Keratinocyte (primary cell): ENCODE measurements at regions not wholly inside any gene's neighbourhood (a gene's known extent, or its start where the extent isn't known, plus 50 kb on each side); places are given as distances from the start of the nearest gene placed in this dataset.

Source experiments
- DNase-seq: peaks from one replicate; pipeline ENCODE4 v3.0.0-alpha.2; 2011; ENCODE audit warnings: low read depth, missing footprints, low spot score
- FAIRE-seq: peaks from 2 replicates; lab custom pipeline; 2011; peaks lifted over from hg19 to GRCh38; lab: Jason Lieb, UNC
- H2AFZ ChIP-seq: 2 replicates; pipeline ENCODE4 v1.6.0; 2012; ENCODE audit warnings: low read length, control low read depth, inconsistent platforms; ENCODE audit not compliant: control insufficient read depth
- H3K27ac ChIP-seq: 2 replicates; pipeline ENCODE4 v1.5.1; 2011; ENCODE audit warnings: low read length; ENCODE audit not compliant: control insufficient read depth, insufficient read depth
- H3K27me3 ChIP-seq: 3 replicates; pipeline ENCODE4 v1.6.0; 2011; ENCODE audit warnings: low read length; ENCODE audit not compliant: control insufficient read depth, insufficient read depth; ENCODE audit errors: extremely low read depth
- H3K36me3 ChIP-seq, 2 experiments: 2 replicates in 1 of 2; 3 replicates in 1 of 2; pipeline ENCODE4 v1.5.1; 2011; ENCODE audit warnings: low read length in 2 of 2, mild to moderate bottlenecking in 1 of 2; ENCODE audit not compliant: control insufficient read depth in 2 of 2, insufficient read depth in 2 of 2; ENCODE audit errors: extremely low read depth in 1 of 2
- H3K4me1 ChIP-seq: 3 replicates; pipeline ENCODE4 v1.5.1; 2011; ENCODE audit warnings: low read length; ENCODE audit not compliant: control insufficient read depth, insufficient read depth; ENCODE audit errors: extremely low read depth
- H3K4me2 ChIP-seq: 3 replicates; pipeline ENCODE4 v1.6.0; 2011; ENCODE audit warnings: low read depth, low read length; ENCODE audit not compliant: control insufficient read depth, insufficient read depth; ENCODE audit errors: extremely low read depth
- H3K4me3 ChIP-seq, 3 experiments: fragments of 200-600 bp in 1 of 3; sonication (generic) in 1 of 3; 2 replicates in 2 of 3; 3 replicates in 1 of 3; pipeline ENCODE4 v1.5.1; 2011 to 2016; ENCODE audit warnings: low read length in 3 of 3, mild to moderate bottlenecking in 3 of 3, control low read depth in 2 of 3, inconsistent platforms in 1 of 3, low read depth in 1 of 3, mixed read lengths in 1 of 3, mixed run types in 1 of 3, moderate library complexity in 1 of 3; ENCODE audit not compliant: control insufficient read depth in 2 of 3, insufficient read depth in 2 of 3; ENCODE audit errors: extremely low read depth in 1 of 3
- H3K79me2 ChIP-seq: 2 replicates; pipeline ENCODE4 v1.6.0; 2012; ENCODE audit warnings: low read length; ENCODE audit not compliant: control insufficient read depth, insufficient read depth
- H3K9ac ChIP-seq: 3 replicates; pipeline ENCODE4 v1.6.0; 2011; ENCODE audit warnings: low read length; ENCODE audit not compliant: control insufficient read depth, insufficient read depth; ENCODE audit errors: extremely low read depth
- H3K9me1 ChIP-seq: 3 replicates; pipeline ENCODE4 v1.6.0; 2011; ENCODE audit warnings: low read length; ENCODE audit not compliant: control insufficient read depth, insufficient read depth; ENCODE audit errors: extremely low read depth
- H3K9me3 ChIP-seq: 2 replicates; pipeline ENCODE4 v1.5.1; 2012; ENCODE audit warnings: low read depth, low read length; ENCODE audit not compliant: control insufficient read depth
- H4K20me1 ChIP-seq: 3 replicates; pipeline ENCODE4 v1.6.0; 2011; ENCODE audit warnings: low read length; ENCODE audit not compliant: control insufficient read depth, insufficient read depth; ENCODE audit errors: extremely low read depth
- CTCF ChIP-seq, 3 experiments: IDR thresholded peaks in 1 of 3; conservative IDR thresholded peaks in 1 of 3; optimal IDR thresholded peaks in 1 of 3; 2 replicates in 2 of 3; 3 replicates in 1 of 3; pipeline versions ENCODE3 to v1.5.1; 2011; ENCODE audit warnings: low read length in 3 of 3, mild to moderate bottlenecking in 3 of 3, moderate library complexity in 2 of 3, control low read depth in 1 of 3, inconsistent platforms in 1 of 3; ENCODE audit not compliant: insufficient read depth in 2 of 3; ENCODE audit errors: extremely low read depth in 1 of 3
- EZH2 ChIP-seq: IDR thresholded peaks from one replicate; pipeline ENCODE4 v1.6.1; 2012; ENCODE audit warnings: inconsistent platforms, mild to moderate bottlenecking, low read length, moderate library complexity
- dilution Hi-C: fragments of 300-500 bp; cut with MboI; formaldehyde crosslinking; loops from one replicate; pipeline ENCODE4 v1.7.0; 2020; ENCODE audit warnings: low sequenced_read_pairs; ENCODE audit not compliant: extremely low pct_ligation_motif_present

DNA sequence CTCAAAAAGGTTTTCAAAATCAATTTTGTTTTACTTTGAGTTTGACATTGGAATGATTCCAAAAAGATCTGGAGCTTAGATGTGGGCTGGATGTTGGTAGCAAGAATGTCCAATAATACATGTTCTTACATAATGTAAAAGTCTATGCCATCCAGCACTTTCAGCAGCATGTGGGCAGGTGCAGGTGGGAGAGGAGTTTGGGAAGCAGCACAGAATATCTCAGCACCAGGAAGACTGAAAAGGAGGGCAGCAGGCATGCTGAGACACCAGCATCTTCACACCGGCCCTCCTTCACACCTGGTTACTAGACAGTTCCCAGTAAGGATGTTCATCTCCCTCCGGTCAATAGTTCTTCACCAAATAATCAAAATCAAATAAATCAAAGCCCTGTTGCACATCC lies 166.6 kb downstream of the ZBTB18 start:
- Histone ChIP-seq H3K36me3 (no peaks in the 10 kb centered on the region), H3K27me3 (no peaks in the 10 kb centered on the region), H3K9ac (no peak overlapping the region), H3K4me3 (no peak overlapping the region), H3K4me1 (no peaks in the 10 kb centered on the region), H3K4me2 (no peak overlapping the region), H2AFZ (no peak overlapping the region), H4K20me1 (no peaks in the 10 kb centered on the region), H3K27ac (no peak overlapping the region), H3K9me3 (no peaks in the 10 kb centered on the region), H3K9me1 (no peaks in the 10 kb centered on the region), H3K79me2 (no peaks in the 10 kb centered on the region)
- TF ChIP-seq EZH2: no peak
- TF ChIP-seq CTCF (optimal IDR thresholded peaks at IDR 0.05 in 1 of 3, IDR thresholded peaks at IDR 0.05 in 1 of 3, conservative IDR thresholded peaks at IDR 0.05 in 1 of 3; ENCODE audit: extremely low read depth in 1 of 3, insufficient read depth in 2 of 3, low read length in 3 of 3): no peak
- dilution Hi-C loops: no loop called here
- DNase-seq (no peak), FAIRE-seq (no peak)

DNA sequence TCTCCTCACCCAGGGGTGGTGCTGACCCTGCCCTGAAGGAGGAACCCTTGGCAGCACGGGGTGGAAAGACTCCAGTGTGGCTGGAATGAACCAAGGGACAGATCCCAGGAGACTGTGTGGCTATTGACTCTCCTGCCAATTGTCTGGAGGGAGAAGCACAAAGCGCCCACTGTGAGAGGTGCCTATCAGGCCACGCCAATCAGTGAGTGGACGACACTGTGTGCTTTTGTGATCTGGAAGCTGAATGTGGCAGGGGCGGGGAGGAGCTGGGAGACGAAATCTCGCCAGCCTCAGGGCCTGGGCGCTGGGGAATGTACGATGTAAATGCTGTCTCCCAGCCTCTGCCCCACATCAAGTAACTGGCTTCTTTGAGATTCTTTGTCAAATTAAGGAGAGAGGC lies 167.1 kb downstream of the ZBTB18 start:
- no peaks in the 10 kb centered on the region for H3K9me1 ChIP-seq
- H3K9ac ChIP-seq: no peak overlapping the region
- H3K4me1 ChIP-seq: no peaks in the 10 kb centered on the region
- no peak overlapping the region for H3K4me2 ChIP-seq
- no peak for DNase-seq
- FAIRE-seq: no peak
- dilution Hi-C loops: no loop called here
- TF ChIP-seq EZH2 (no peak), CTCF (optimal IDR thresholded peaks at IDR 0.05 in 1 of 3, IDR thresholded peaks at IDR 0.05 in 1 of 3, conservative IDR thresholded peaks at IDR 0.05 in 1 of 3; ENCODE audit: extremely low read depth in 1 of 3, insufficient read depth in 2 of 3, low read length in 3 of 3) (no peak)
- no peaks in the 10 kb centered on the region for H3K79me2 ChIP-seq
- H4K20me1 ChIP-seq: no peaks in the 10 kb centered on the region
- H3K9me3 ChIP-seq: no peaks in the 10 kb centered on the region
- H2AFZ ChIP-seq: no peak overlapping the region
- no peaks in the 10 kb centered on the region for H3K27me3 ChIP-seq
- H3K4me3 ChIP-seq: no peak overlapping the region
- H3K36me3 ChIP-seq: no peaks in the 10 kb centered on the region
- H3K27ac ChIP-seq: no peak overlapping the region
